OCI-LY3 (cell line): ENCODE measurements at regions not wholly inside any gene's neighbourhood (a gene's known extent, or its start where the extent isn't known, plus 50 kb on each side); places are given as distances from the start of the nearest gene placed in this dataset.

ENCODE experiments used
- CTCF ChIP-seq: fragments of 200-600, 300-600 bp; sonication (generic); IDR thresholded peaks from 2 replicates; pipeline ENCODE4 v1.5.1; 2014; ENCODE audit warnings: antibody characterized with exemption, low read length, low read depth
- EZH2phosphoT487 ChIP-seq: fragments of 200-600 bp; shearing (Covaris generic); IDR thresholded peaks from 2 replicates; pipeline ENCODE4 v1.6.1; 2018; ENCODE audit warnings: antibody characterized with exemption, mixed run types, low read depth

- TF ChIP-seq EZH2phosphoT487 (no peak), CTCF (no peak)
These were observed 77.4 kb upstream of the MID1 start for GRCh38 chrX:10697616-10698317.
